Adrenal gland (tissue), 9 donors: ENCODE measurements at regions not wholly inside any gene's neighbourhood (a gene's known extent, or its start where the extent isn't known, plus 50 kb on each side); places are given as distances from the start of the nearest gene placed in this dataset.

Experiments
- DNase-seq, 7 donors: peaks; one replicate each; pipeline ENCODE4 v3.0.0-alpha.2; 2019 to 2020
- H3K27ac ChIP-seq, 5 donors: fragments of 200-600 bp; sonication (generic) in 4 of 5; 1 replicate in 3 of 5; 2 replicates in 2 of 5; pipeline versions ENCODE4 v1.5.1 to v1.8.0; 2016 to 2020; ENCODE audit warnings: mild to moderate bottlenecking in 1 of 5
- H3K27me3 ChIP-seq: fragments of 200-600 bp; 2 replicates; pipeline ENCODE4 v1.8.0; 2021
- H3K36me3 ChIP-seq, 2 donors: fragments of 200-600 bp; replicated peaks in 1 of 2; 1 replicate in 1 of 2; 2 replicates in 1 of 2; pipeline versions ENCODE4 v1.5.1 to v1.8.0; 2018 to 2022
- H3K4me1 ChIP-seq, 2 donors: fragments of 200-600 bp; replicated peaks in 1 of 2; 1 replicate in 1 of 2; 2 replicates in 1 of 2; pipeline versions ENCODE4 v1.5.1 to v1.8.0; 2018 to 2021
- H3K4me3 ChIP-seq, 4 donors: fragments of 200-600 bp; sonication (generic) in 3 of 4; one replicate each; pipeline ENCODE4 v1.5.1; 2016 to 2018
- H3K9me3 ChIP-seq, 3 donors: fragments of 200-600 bp; sonication (generic) in 1 of 3; replicated peaks in 1 of 3; 1 replicate in 2 of 3; 2 replicates in 1 of 3; pipeline versions ENCODE4 v1.5.1 to v1.8.0; 2016 to 2021
- POLR2A ChIP-seq, 2 donors: fragments of 450-650 bp; IDR thresholded peaks; one replicate each; pipeline ENCODE4 v1.6.1; 2017; ENCODE audit warnings: antibody characterized with exemption in 2 of 2, mild to moderate bottlenecking in 2 of 2, moderate library complexity in 1 of 2
- WGBS, 4 donors: extraction: QIAGEN DNeasy Blood & Tissue Kit in 2 of 4; methylation state at CpG; one replicate each; pipeline versions ENCODE4 v1.1.5 to v1.1.7; 2013 to 2017; 5-methylcytosine and 5-hydroxymethylcytosine counted together
- intact Hi-C, 2 donors: fragments of 100-400 bp; cut with DNase I; formaldehyde crosslinking; loops; one replicate each; pipeline versions ENCODE4 v1.14.1 to v1.15.0; 2022 to 2023
- TF ChIP-seq, protein P1 (sequence below), 6 experiments: fragments of 450-650 bp in 4 of 6; fragments of 200-600 bp in 2 of 6; sonication (generic) in 1 of 6; IDR thresholded peaks; 1 replicate in 5 of 6; 2 replicates in 1 of 6; pipeline versions ENCODE4 v1.5.1 to v1.8.0; 2016 to 2021; ENCODE audit warnings: antibody characterized with exemption in 6 of 6, mild to moderate bottlenecking in 2 of 6, moderate library complexity in 1 of 6
- donor health status: healthy with polysubstance abuse.
- donor health status: Bipolar disorder and iron deficiency.
- donor health status: DM: yes; HTN: yes; CAD: no.
- donor health status: DM: no; HTN: no; CAD: no.
- donor health status: DM: no; HTN: no; CAD: no.

DNA sequence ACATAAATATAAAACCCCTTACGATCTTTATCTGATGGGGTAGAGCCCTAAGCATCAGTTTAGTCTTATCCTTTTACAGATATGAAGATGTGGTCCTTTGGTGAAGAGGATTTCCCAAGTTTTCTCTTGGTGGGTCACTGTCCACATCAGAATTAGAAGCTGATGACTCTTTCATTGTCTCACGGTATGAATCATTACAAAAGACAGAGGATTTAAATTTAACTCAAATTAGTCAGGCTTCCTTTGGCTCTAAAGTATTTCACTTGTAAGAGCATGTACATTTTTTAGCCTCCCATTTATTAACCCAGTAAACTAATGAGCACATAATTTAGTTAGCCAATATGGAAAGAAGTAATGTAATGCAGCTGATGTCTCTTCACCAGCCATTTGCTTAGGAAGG lies 49.9 kb upstream of the TMEM26 start:
- DNase-seq = no peak
- Histone ChIP-seq H3K36me3 (no peaks in the 10 kb centered on the region), H3K4me3 (no peak overlapping the region), H3K27me3 (no peaks in the 10 kb centered on the region), H3K4me1 (no peaks in the 10 kb centered on the region), H3K27ac (no peak overlapping the region), H3K9me3 (no peaks in the 10 kb centered on the region)
- intact Hi-C loops = no loop called here
- WGBS, 4 donors = 66 to 75% (median 69%) methylated on average over 2 of the region's 2 CpGs
- TF ChIP-seq, protein P1, sequence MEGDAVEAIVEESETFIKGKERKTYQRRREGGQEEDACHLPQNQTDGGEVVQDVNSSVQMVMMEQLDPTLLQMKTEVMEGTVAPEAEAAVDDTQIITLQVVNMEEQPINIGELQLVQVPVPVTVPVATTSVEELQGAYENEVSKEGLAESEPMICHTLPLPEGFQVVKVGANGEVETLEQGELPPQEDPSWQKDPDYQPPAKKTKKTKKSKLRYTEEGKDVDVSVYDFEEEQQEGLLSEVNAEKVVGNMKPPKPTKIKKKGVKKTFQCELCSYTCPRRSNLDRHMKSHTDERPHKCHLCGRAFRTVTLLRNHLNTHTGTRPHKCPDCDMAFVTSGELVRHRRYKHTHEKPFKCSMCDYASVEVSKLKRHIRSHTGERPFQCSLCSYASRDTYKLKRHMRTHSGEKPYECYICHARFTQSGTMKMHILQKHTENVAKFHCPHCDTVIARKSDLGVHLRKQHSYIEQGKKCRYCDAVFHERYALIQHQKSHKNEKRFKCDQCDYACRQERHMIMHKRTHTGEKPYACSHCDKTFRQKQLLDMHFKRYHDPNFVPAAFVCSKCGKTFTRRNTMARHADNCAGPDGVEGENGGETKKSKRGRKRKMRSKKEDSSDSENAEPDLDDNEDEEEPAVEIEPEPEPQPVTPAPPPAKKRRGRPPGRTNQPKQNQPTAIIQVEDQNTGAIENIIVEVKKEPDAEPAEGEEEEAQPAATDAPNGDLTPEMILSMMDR (IDR thresholded peaks at IDR 0.05) = no peak
- no peak for TF ChIP-seq POLR2A (IDR thresholded peaks at IDR 0.05)
